Endodermal cell (in vitro differentiated cells): ENCODE measurements at regions not wholly inside any gene's neighbourhood (a gene's known extent, or its start where the extent isn't known, plus 50 kb on each side); places are given as distances from the start of the nearest gene placed in this dataset.

Experiments used
- DNase-seq: peaks from one replicate; pipeline ENCODE4 v3.0.0-alpha.2; 2017
- H3K27ac ChIP-seq: 2 replicates; pipeline ENCODE4 v1.5.1; 2013; ENCODE audit warnings: mild to moderate bottlenecking, low read depth, low read length, moderate library complexity
- H3K27me3 ChIP-seq: 2 replicates; pipeline ENCODE4 v1.6.1; 2013; ENCODE audit warnings: mild to moderate bottlenecking, low read length, moderate library complexity; ENCODE audit not compliant: insufficient read depth, control insufficient read depth, poor library complexity, severe bottlenecking
- H3K36me3 ChIP-seq: 2 replicates; pipeline ENCODE4 v1.7.0; 2013; ENCODE audit warnings: mild to moderate bottlenecking, low read length, moderate library complexity; ENCODE audit not compliant: control insufficient read depth, insufficient read depth
- H3K4me1 ChIP-seq: one replicate; pipeline ENCODE4 v1.7.0; 2013; ENCODE audit warnings: low read length; ENCODE audit not compliant: control insufficient read depth, insufficient read depth
- H3K4me3 ChIP-seq: 2 replicates; pipeline ENCODE4 v1.5.1; 2013; ENCODE audit warnings: mild to moderate bottlenecking, low read length, moderate library complexity
- H3K9ac ChIP-seq: 2 replicates; pipeline ENCODE4 v1.6.1; 2013; ENCODE audit warnings: mild to moderate bottlenecking, low read length, moderate library complexity; ENCODE audit not compliant: poor library complexity, severe bottlenecking; ENCODE audit errors: extremely low read depth
- H3K9me3 ChIP-seq: 2 replicates; pipeline ENCODE4 v1.6.1; 2013; ENCODE audit warnings: mild to moderate bottlenecking, low read length, moderate library complexity; ENCODE audit not compliant: control insufficient read depth
- H3K27ac Mint-ChIP-seq: 2 replicates; pipeline ENCODE4 v1.8.0; 2020; ENCODE audit warnings: mixed read lengths
- H3K27me3 Mint-ChIP-seq: 2 replicates; pipeline ENCODE4 v1.8.0; 2021; ENCODE audit warnings: mild to moderate bottlenecking, mixed read lengths; ENCODE audit not compliant: insufficient read depth
- H3K36me3 Mint-ChIP-seq: 2 replicates; pipeline ENCODE4 v1.8.0; 2020; ENCODE audit warnings: low read depth, mixed read lengths
- H3K4me1 Mint-ChIP-seq: 2 replicates; pipeline ENCODE4 v1.8.0; 2020; ENCODE audit warnings: mixed read lengths
- H3K4me3 Mint-ChIP-seq: 2 replicates; pipeline ENCODE4 v1.8.0; 2020; ENCODE audit warnings: mild to moderate bottlenecking, moderate library complexity, mixed read lengths
- H3K9me3 Mint-ChIP-seq: 2 replicates; pipeline ENCODE4 v1.8.0; 2020; ENCODE audit warnings: mild to moderate bottlenecking, mixed read lengths
- WGBS, 2 experiments: methylation state at CpG; one replicate each; pipeline versions ENCODE4 v1.1.5 to v1.1.7; 2013; ENCODE audit warnings: missing lambda C conversion rate in 2 of 2, mixed read lengths in 1 of 2; ENCODE audit not compliant: insufficient coverage in 1 of 2, insufficient read length in 1 of 2; 5-methylcytosine and 5-hydroxymethylcytosine counted together
- TF ChIP-seq, protein P1 (sequence below): fragments of 200-600 bp; sonication (generic); conservative IDR thresholded peaks from 2 replicates; pipeline ENCODE4 v1.5.0; 2021; ENCODE audit warnings: antibody characterized with exemption, mild to moderate bottlenecking

DNA sequence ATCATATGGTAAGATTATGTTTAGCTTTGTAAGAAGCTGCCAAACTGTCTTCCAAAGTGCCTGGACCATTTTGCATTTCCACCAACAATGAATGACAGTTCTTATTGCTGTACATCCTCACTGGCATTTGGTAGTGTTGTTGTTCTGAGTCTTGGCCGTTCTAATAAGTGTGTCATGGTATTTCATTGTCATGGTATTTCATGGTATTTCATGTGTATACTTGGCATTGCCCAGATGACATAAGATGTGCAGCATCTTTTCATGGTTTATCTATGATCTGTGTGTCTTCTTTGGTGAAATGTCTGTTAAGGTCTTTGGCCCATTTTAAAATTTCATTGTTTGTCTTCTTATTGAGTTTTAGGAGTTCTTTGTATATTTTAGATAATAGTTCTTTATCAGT lies 224.4 kb downstream of the BCAS1 start:
- Mint-ChIP-seq H3K4me1 (peaks cover 22% of the 10 kb centered on the region), H3K27ac (no peak overlapping the region), H3K27me3 (no peaks in the 10 kb centered on the region), H3K36me3 (no peaks in the 10 kb centered on the region), H3K9me3 (no peaks in the 10 kb centered on the region), H3K4me3 (no peak overlapping the region)
- Histone ChIP-seq H3K27me3 (no peaks in the 10 kb centered on the region), H3K27ac (no peak overlapping the region), H3K4me1 (no peaks in the 10 kb centered on the region), H3K36me3 (no peaks in the 10 kb centered on the region), H3K4me3 (no peak overlapping the region), H3K9me3 (peaks cover 7% of the 10 kb centered on the region), H3K9ac (no peak overlapping the region)
- TF ChIP-seq, protein P1, sequence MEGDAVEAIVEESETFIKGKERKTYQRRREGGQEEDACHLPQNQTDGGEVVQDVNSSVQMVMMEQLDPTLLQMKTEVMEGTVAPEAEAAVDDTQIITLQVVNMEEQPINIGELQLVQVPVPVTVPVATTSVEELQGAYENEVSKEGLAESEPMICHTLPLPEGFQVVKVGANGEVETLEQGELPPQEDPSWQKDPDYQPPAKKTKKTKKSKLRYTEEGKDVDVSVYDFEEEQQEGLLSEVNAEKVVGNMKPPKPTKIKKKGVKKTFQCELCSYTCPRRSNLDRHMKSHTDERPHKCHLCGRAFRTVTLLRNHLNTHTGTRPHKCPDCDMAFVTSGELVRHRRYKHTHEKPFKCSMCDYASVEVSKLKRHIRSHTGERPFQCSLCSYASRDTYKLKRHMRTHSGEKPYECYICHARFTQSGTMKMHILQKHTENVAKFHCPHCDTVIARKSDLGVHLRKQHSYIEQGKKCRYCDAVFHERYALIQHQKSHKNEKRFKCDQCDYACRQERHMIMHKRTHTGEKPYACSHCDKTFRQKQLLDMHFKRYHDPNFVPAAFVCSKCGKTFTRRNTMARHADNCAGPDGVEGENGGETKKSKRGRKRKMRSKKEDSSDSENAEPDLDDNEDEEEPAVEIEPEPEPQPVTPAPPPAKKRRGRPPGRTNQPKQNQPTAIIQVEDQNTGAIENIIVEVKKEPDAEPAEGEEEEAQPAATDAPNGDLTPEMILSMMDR, result no peak
- DNase-seq, result no peak
- 79% methylated on average over 1 of the region's 1 CpG; no CpG with 5 or more reads in 1 of the 2 experiments for WGBS, 2 experiments

DNA sequence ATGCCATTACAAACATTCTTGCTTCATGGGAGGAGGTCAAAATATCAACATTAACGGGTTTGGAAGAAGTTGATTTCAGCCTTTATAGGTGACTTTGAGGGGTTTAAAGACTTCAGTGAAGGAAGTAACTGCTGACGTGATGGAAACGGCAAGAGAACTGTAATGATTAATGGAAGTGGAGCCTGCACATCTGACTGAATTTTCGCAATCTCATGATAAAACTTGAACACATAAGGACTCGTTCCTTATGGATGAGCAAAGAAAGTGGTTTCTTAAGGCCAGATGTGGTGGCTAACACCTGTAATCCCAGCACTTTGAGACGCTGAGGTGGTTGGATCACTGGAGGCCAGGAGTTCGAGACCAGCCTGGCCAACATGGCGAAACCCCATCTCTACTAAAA lies 226.1 kb downstream of the BCAS1 start:
- peaks cover 22% of the 10 kb centered on the region for H3K4me1 Mint-ChIP-seq
- WGBS, 2 experiments, result 92 to 95% methylated on average over 8 of the region's 8 CpGs
- no peaks in the 10 kb centered on the region for H3K9me3 Mint-ChIP-seq
- H3K27ac Mint-ChIP-seq, result no peak overlapping the region
- Histone ChIP-seq H3K9me3 (peaks cover 7% of the 10 kb centered on the region), H3K27me3 (no peaks in the 10 kb centered on the region), H3K4me1 (no peaks in the 10 kb centered on the region), H3K9ac (no peak overlapping the region), H3K4me3 (no peak overlapping the region), H3K36me3 (no peaks in the 10 kb centered on the region), H3K27ac (no peak overlapping the region)
- H3K36me3 Mint-ChIP-seq, result no peaks in the 10 kb centered on the region
- TF ChIP-seq, protein P1, result no peak
- DNase-seq, result no peak
- no peaks in the 10 kb centered on the region for H3K27me3 Mint-ChIP-seq
- H3K4me3 Mint-ChIP-seq, result no peak overlapping the region

DNA sequence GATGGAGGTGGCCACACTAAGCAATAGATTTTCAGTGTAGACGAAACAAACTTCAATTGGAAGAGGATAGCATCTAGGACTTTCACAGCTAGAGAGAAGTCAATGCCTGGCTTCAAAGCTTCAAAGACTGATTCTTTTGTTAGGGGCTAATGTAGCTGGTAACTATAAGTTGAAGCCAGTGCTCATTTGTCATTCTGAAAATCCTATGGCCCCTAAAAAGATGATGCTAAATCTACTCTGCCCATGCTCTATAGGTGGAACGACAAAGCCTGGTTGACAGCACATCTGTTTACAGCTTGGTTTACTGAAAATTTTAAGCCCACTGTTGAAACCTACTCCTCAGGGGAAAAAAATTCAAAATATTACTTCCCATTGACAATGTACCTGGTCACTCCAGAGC lies 226.7 kb downstream of the BCAS1 start:
- no peaks in the 10 kb centered on the region for H3K9me3 Mint-ChIP-seq
- no peaks in the 10 kb centered on the region for H3K4me1 ChIP-seq
- no peaks in the 10 kb centered on the region for H3K27me3 Mint-ChIP-seq
- H3K9ac ChIP-seq, result no peak overlapping the region
- H3K36me3 Mint-ChIP-seq, result no peaks in the 10 kb centered on the region
- TF ChIP-seq, protein P1, result no peak
- H3K9me3 ChIP-seq, result peaks cover 7% of the 10 kb centered on the region
- 95 to 100% methylated on average over 2 of the region's 2 CpGs for WGBS, 2 experiments
- DNase-seq, result no peak
- no peak overlapping the region for H3K4me3 Mint-ChIP-seq
- H3K27ac ChIP-seq, result no peak overlapping the region
- no peak overlapping the region for H3K4me3 ChIP-seq
- no peak overlapping the region for H3K27ac Mint-ChIP-seq
- peaks cover 22% of the 10 kb centered on the region for H3K4me1 Mint-ChIP-seq
- no peaks in the 10 kb centered on the region for H3K36me3 ChIP-seq
- no peaks in the 10 kb centered on the region for H3K27me3 ChIP-seq
